Trophoblast cell (in vitro differentiated cells and primary cell): ENCODE measurements at regions not wholly inside any gene's neighbourhood (a gene's known extent, or its start where the extent isn't known, plus 50 kb on each side); places are given as distances from the start of the nearest gene placed in this dataset.

Source experiments
- DNase-seq, 2 donors: peaks; one replicate each; pipeline ENCODE4 v3.0.0-alpha.2; 2016
- H2AFZ ChIP-seq: 2 replicates; pipeline ENCODE4 v1.6.1; 2013; ENCODE audit warnings: low read length, moderate library complexity, mild to moderate bottlenecking; ENCODE audit not compliant: insufficient read depth, poor library complexity
- H2AK5ac ChIP-seq: 2 replicates; pipeline ENCODE4 v1.6.1; 2013; ENCODE audit warnings: mild to moderate bottlenecking, low read length
- H2BK120ac ChIP-seq: 2 replicates; pipeline ENCODE4 v1.6.1; 2013; ENCODE audit warnings: low read length, mild to moderate bottlenecking, moderate library complexity; ENCODE audit not compliant: insufficient read depth, poor library complexity
- H2BK12ac ChIP-seq: 2 replicates; pipeline ENCODE4 v1.6.1; 2013; ENCODE audit warnings: mild to moderate bottlenecking, low read length, moderate library complexity
- H2BK5ac ChIP-seq: 2 replicates; pipeline ENCODE4 v1.6.1; 2013; ENCODE audit warnings: low read length, low read depth, moderate library complexity, mild to moderate bottlenecking; ENCODE audit not compliant: poor library complexity
- H3K14ac ChIP-seq: 2 replicates; pipeline ENCODE4 v1.6.1; 2013; ENCODE audit warnings: mild to moderate bottlenecking, low read length
- H3K18ac ChIP-seq: 2 replicates; pipeline ENCODE4 v1.6.1; 2013; ENCODE audit warnings: mild to moderate bottlenecking, low read length
- H3K23ac ChIP-seq: 2 replicates; pipeline ENCODE4 v1.6.1; 2013; ENCODE audit warnings: low read length
- H3K27ac ChIP-seq: 2 replicates; pipeline ENCODE4 v1.5.1; 2013; ENCODE audit warnings: low read depth, mild to moderate bottlenecking, inconsistent platforms, low read length, moderate library complexity
- H3K27me3 ChIP-seq: 2 replicates; pipeline ENCODE4 v1.6.1; 2013; ENCODE audit warnings: inconsistent platforms, mild to moderate bottlenecking, low read length, moderate library complexity; ENCODE audit not compliant: insufficient read depth
- H3K36me3 ChIP-seq, 2 experiments: 1 replicate in 1 of 2; 2 replicates in 1 of 2; pipeline ENCODE4 v1.6.1; 2013; ENCODE audit warnings: low read length in 2 of 2, mild to moderate bottlenecking in 2 of 2, moderate library complexity in 1 of 2; ENCODE audit not compliant: insufficient read depth in 2 of 2, control insufficient read depth in 1 of 2
- H3K4ac ChIP-seq: 2 replicates; pipeline ENCODE4 v1.6.1; 2013; ENCODE audit warnings: low read depth, mild to moderate bottlenecking, low read length, moderate library complexity
- H3K4me1 ChIP-seq, 2 experiments: 1 replicate in 1 of 2; 2 replicates in 1 of 2; pipeline ENCODE4 v1.6.1; 2013; ENCODE audit warnings: low read length in 2 of 2, mild to moderate bottlenecking in 2 of 2, moderate library complexity in 1 of 2; ENCODE audit not compliant: insufficient read depth in 2 of 2, control insufficient read depth in 1 of 2
- H3K4me2 ChIP-seq: 2 replicates; pipeline ENCODE4 v1.6.1; 2013; ENCODE audit warnings: inconsistent platforms, mild to moderate bottlenecking, low read length, moderate library complexity
- H3K4me3 ChIP-seq: 2 replicates; pipeline ENCODE4 v1.5.1; 2013; ENCODE audit warnings: mild to moderate bottlenecking, low read depth, low read length, inconsistent platforms
- H3K79me1 ChIP-seq: one replicate; pipeline ENCODE4 v1.6.1; 2013; ENCODE audit warnings: low read length
- H3K79me2 ChIP-seq: 2 replicates; pipeline ENCODE4 v1.6.1; 2013; ENCODE audit warnings: low read length, mild to moderate bottlenecking; ENCODE audit not compliant: control insufficient read depth, insufficient read depth, poor library complexity
- H3K9ac ChIP-seq: 2 replicates; pipeline ENCODE4 v1.6.1; 2013; ENCODE audit warnings: mild to moderate bottlenecking, low read length
- H3K9me3 ChIP-seq: 2 replicates; pipeline ENCODE4 v1.6.1; 2013; ENCODE audit warnings: low read depth, mild to moderate bottlenecking, control low read depth, inconsistent platforms, low read length; ENCODE audit not compliant: insufficient read depth
- H4K12ac ChIP-seq: 2 replicates; pipeline ENCODE4 v1.6.1; 2013; ENCODE audit warnings: low read depth, mild to moderate bottlenecking, low read length, moderate library complexity
- H4K8ac ChIP-seq: 2 replicates; pipeline ENCODE4 v1.6.1; 2013; ENCODE audit warnings: low read depth, mild to moderate bottlenecking, low read length, moderate library complexity
- H4K91ac ChIP-seq: one replicate; pipeline ENCODE4 v1.6.1; 2013; ENCODE audit warnings: low read depth, mild to moderate bottlenecking, low read length, moderate library complexity
- WGBS: extraction: QIAGEN DNeasy Blood & Tissue Kit; methylation state at CpG from one replicate; pipeline ENCODE4 v1.1.7; 2013; ENCODE audit warnings: missing lambda C conversion rate; ENCODE audit not compliant: insufficient read length, insufficient coverage; ENCODE audit errors: extremely low coverage; 5-methylcytosine and 5-hydroxymethylcytosine counted together

DNA sequence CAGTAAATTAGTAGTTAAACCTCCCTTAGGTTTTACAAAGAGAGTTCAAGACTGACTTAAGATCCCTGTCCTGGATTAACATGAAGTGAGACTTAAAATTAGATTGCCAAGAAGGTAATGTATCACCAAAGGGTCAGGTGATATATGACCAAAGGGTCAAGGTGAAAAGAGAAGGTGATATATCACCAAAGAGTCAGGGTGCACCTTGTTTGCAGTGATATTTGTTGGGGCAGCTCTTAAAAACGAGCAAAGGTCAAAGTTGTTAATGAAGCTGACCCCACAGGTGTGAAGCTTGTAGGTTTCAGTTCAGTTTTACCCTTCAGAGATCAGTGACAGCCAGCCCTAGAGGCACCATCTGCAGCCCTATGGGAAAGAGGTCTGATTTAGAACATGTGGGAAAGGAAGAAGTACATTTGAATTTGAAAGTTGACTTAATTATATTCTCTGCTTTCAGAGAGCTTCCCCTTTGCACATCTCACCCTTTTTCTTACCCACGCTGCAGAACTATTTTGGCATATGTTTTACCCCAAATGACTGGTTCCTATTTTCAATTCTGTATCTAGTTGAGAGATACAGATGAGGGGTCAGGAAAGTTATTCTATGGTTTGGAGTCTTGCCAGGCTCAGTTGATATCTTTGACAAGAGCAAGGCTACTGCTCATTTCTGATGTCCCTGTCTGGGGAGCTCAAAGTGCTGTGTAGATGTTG is 170.8 kb downstream of the S1PR1 start:
- WGBS, result no CpG with 5 or more reads among the region's 2 CpGs
- peaks cover 0 to 5% of the 10 kb centered on the region in 2 experiments for H3K4me1 ChIP-seq
- H3K4me2 ChIP-seq, result no peak overlapping the region

DNA sequence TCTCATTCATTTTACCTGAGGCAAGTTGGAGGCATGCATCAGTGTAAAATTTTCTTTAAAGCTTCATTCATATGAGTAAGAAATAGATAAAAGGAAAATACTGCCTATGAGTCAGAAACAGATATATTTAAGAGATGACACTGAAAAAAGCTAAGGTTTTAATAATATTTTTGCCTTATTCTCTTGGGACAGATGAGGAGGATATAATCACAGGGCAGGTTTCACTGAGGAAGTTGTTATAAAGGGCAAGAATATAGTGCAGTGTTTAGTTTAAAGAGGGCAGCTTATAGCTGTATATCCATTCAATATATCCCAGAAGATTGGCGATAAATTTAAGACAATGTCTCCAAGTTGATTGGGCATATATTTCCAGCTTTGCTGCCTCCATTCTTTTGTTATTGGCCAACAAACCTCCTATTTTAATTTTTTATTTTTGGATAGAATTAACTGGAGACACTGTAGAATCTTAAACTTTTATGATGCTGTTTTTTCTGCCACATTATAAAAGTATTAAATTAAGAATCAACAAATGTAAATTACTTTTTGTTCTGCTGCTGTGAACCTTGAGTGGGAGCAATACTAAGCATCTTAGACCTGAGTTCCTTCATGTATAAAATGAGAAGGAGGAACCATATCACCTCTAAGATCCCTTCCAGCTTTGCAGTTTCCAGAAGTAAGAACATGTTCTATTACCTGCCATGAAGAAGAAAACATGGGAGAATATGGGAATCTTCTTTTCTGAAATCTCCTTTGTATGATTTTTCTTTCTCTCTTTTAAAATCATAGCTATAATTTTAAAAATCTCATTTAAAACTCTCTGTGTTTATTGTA is 171.6 kb downstream of the S1PR1 start:
- Histone ChIP-seq H2AK5ac (no peak overlapping the region), H3K4ac (no peak overlapping the region), H2BK120ac (no peak overlapping the region), H4K91ac (no peak overlapping the region), H4K8ac (no peak overlapping the region), H2BK5ac (no peak overlapping the region), H3K27me3 (no peaks in the 10 kb centered on the region), H3K79me1 (no peaks in the 10 kb centered on the region), H4K12ac (no peak overlapping the region), H3K27ac (no peak overlapping the region), H3K9ac (no peak overlapping the region), H3K4me2 (no peak overlapping the region), H3K79me2 (no peaks in the 10 kb centered on the region), H3K4me3 (no peak overlapping the region), H3K14ac (no peak overlapping the region), H3K23ac (no peak overlapping the region), H3K4me1 (peaks cover 0 to 5% of the 10 kb centered on the region in 2 experiments), H3K9me3 (no peaks in the 10 kb centered on the region), H3K18ac (no peak overlapping the region), H2AFZ (no peak overlapping the region), H3K36me3 (no peaks in the 10 kb centered on the region), H2BK12ac (no peak overlapping the region)
- WGBS, result no CpG with 5 or more reads among the region's 1 CpG
- no peak for DNase-seq

More for the DNA sequence above, 170.8 kb downstream of the S1PR1 start:
- Histone ChIP-seq H3K23ac (no peak overlapping the region), H3K79me2 (no peaks in the 10 kb centered on the region), H2BK120ac (no peak overlapping the region), H2AK5ac (no peak overlapping the region), H3K4me3 (no peak overlapping the region), H3K27ac (no peak overlapping the region), H3K27me3 (no peaks in the 10 kb centered on the region), H2BK12ac (no peak overlapping the region), H3K79me1 (no peaks in the 10 kb centered on the region), H2AFZ (no peak overlapping the region), H3K9me3 (no peaks in the 10 kb centered on the region), H4K8ac (no peak overlapping the region), H4K91ac (no peak overlapping the region), H3K9ac (no peak overlapping the region), H3K18ac (no peak overlapping the region), H2BK5ac (no peak overlapping the region), H3K36me3 (no peaks in the 10 kb centered on the region), H3K4ac (no peak overlapping the region), H3K14ac (no peak overlapping the region), H4K12ac (no peak overlapping the region)
- no peak for DNase-seq

DNA sequence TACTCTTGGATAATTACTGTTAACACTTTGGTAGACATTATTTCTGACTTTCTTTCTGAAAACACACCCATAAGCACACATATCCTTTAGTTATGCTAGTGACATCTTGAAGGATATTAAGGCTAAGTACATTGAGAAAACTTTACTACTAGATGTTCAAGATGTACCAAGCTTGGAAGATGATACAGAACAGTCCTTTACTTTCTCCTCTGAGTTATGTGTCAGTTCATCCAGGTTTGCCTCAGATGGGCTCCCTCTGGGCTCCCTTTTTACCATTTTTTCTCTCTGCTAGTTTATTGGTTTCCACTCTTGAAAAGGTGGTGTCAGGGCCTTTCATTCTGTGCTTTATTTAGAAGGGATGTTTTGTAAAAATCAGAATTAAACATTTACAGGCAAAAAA is 172.3 kb downstream of the S1PR1 start:
- no peak overlapping the region for H3K18ac ChIP-seq
- no peak overlapping the region for H2BK12ac ChIP-seq
- H2AK5ac ChIP-seq, result no peak overlapping the region
- H3K4me1 ChIP-seq, result peaks cover 0 to 5% of the 10 kb centered on the region in 2 experiments
- no peak overlapping the region for H3K4me3 ChIP-seq
- no peak overlapping the region for H4K91ac ChIP-seq
- no peaks in the 10 kb centered on the region for H3K79me2 ChIP-seq
- H3K27me3 ChIP-seq, result no peaks in the 10 kb centered on the region
- no peak overlapping the region for H3K23ac ChIP-seq
- H3K4me2 ChIP-seq, result no peak overlapping the region
- H3K9ac ChIP-seq, result no peak overlapping the region
- H4K8ac ChIP-seq, result no peak overlapping the region
- no peak overlapping the region for H4K12ac ChIP-seq
- no peak for DNase-seq
- no peak overlapping the region for H2AFZ ChIP-seq
- no peak overlapping the region for H3K27ac ChIP-seq
- H3K9me3 ChIP-seq, result no peaks in the 10 kb centered on the region
- H2BK5ac ChIP-seq, result no peak overlapping the region
- H2BK120ac ChIP-seq, result no peak overlapping the region
- no peaks in the 10 kb centered on the region for H3K36me3 ChIP-seq
- no peak overlapping the region for H3K4ac ChIP-seq
- no peak overlapping the region for H3K14ac ChIP-seq
- H3K79me1 ChIP-seq, result no peaks in the 10 kb centered on the region

DNA sequence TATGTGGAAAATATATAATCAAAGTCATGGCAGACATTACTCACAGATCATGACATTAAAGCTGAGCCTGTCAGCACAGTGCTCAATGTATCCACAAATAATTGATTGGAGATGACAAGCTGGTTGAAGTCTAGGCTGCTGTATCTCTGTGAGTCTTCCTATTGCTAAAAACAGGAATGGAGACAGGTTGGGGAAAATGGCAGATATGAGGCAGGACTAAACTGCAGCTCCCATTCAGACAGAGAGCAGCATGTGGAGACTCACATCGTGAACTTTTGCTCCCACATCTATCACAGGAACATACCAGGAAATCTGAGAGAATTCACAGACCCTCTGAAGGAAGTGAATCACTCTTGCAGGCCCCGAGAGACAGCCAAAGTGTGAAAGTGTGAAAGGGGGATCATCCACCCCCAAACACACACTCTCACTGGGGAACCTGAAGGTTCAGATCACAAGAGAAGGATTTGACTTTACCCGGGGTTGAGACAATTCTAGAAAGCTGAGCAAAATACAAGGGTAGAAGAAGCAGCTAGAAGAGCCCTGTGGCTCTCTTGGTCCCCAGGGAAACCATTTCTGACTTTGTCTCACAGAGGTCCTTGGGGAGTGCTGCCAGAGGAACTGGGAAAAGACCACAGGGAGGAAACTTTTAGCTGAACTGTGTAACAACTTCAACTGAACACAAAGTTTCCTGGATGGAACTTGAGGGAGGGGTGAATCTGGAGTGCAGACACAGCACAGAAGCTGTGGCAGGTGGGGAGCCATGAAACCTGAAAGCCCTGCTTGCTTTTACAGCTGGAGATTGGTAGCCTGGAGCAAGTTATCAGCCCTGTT is 173.4 kb downstream of the S1PR1 start:
- H4K8ac ChIP-seq, result no peak overlapping the region
- H3K4me1 ChIP-seq, result peaks cover 0 to 5% of the 10 kb centered on the region in 2 experiments
- H2AK5ac ChIP-seq, result no peak overlapping the region
- H3K23ac ChIP-seq, result no peak overlapping the region
- no peak overlapping the region for H3K4me2 ChIP-seq
- no peak overlapping the region for H3K18ac ChIP-seq
- H3K4me3 ChIP-seq, result no peak overlapping the region
- H4K91ac ChIP-seq, result no peak overlapping the region
- no peak for DNase-seq
- no peaks in the 10 kb centered on the region for H3K79me1 ChIP-seq
- H3K9ac ChIP-seq, result no peak overlapping the region
- no peak overlapping the region for H3K14ac ChIP-seq
- H3K36me3 ChIP-seq, result no peaks in the 10 kb centered on the region
- H3K27me3 ChIP-seq, result no peaks in the 10 kb centered on the region
- H2BK12ac ChIP-seq, result no peak overlapping the region
- H4K12ac ChIP-seq, result no peak overlapping the region
- H2AFZ ChIP-seq, result no peak overlapping the region
- H2BK5ac ChIP-seq, result no peak overlapping the region
- no peak overlapping the region for H3K4ac ChIP-seq
- H3K27ac ChIP-seq, result no peak overlapping the region
- no peak overlapping the region for H2BK120ac ChIP-seq
- H3K9me3 ChIP-seq, result no peaks in the 10 kb centered on the region
- no peaks in the 10 kb centered on the region for H3K79me2 ChIP-seq
- no CpG with 5 or more reads among the region's 3 CpGs for WGBS
